C4-2B (cell line): ENCODE measurements at regions not wholly inside any gene's neighbourhood (a gene's known extent, or its start where the extent isn't known, plus 50 kb on each side); places are given as distances from the start of the nearest gene placed in this dataset.

Source experiments
- ZFX ChIP-seq: fragments of 450-650 bp; IDR thresholded peaks from 2 replicates; pipeline ENCODE4 v1.6.1; 2017
- TF ChIP-seq, protein P1 (sequence below): fragments of 450-650 bp; conservative IDR thresholded peaks from 2 replicates; pipeline ENCODE4 v1.5.1; 2017; ENCODE audit warnings: mild to moderate bottlenecking

DNA sequence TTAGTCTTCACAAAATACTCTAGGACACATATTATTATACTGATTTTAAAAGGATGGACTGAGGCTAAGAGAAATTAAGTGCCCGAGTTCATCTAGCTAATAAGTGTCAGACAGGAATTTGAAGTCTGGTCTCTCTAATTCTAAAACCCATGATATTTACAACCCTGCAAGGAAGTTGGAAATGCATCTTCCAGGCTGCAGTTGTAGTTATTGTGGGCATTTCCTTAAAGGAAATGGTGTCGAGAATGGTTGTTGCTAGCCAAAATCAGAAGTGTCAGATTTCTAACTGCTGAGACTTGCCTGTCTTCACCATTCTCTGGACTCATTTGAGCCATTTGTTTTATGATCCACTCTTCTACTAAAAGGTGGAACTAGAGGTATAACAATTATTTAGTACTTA is 82.5 kb downstream of the FAT4 start:
- TF ChIP-seq, protein P1, sequence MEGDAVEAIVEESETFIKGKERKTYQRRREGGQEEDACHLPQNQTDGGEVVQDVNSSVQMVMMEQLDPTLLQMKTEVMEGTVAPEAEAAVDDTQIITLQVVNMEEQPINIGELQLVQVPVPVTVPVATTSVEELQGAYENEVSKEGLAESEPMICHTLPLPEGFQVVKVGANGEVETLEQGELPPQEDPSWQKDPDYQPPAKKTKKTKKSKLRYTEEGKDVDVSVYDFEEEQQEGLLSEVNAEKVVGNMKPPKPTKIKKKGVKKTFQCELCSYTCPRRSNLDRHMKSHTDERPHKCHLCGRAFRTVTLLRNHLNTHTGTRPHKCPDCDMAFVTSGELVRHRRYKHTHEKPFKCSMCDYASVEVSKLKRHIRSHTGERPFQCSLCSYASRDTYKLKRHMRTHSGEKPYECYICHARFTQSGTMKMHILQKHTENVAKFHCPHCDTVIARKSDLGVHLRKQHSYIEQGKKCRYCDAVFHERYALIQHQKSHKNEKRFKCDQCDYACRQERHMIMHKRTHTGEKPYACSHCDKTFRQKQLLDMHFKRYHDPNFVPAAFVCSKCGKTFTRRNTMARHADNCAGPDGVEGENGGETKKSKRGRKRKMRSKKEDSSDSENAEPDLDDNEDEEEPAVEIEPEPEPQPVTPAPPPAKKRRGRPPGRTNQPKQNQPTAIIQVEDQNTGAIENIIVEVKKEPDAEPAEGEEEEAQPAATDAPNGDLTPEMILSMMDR = no peak
- no peak for TF ChIP-seq ZFX
